ENCODE measurements at regions not wholly inside any gene's neighbourhood (a gene's known extent, or its start where the extent isn't known, plus 50 kb on each side); places are given as distances from the start of the nearest gene placed in this dataset.

GRCh38 chr16:49022351-49022963, 259.2 kb downstream of the CBLN1 start:
- no peak for DNase-seq

GRCh38 chr16:49021136-49021535, 260.5 kb downstream of the CBLN1 start:
- DNase-seq, result no peak

- no peak for DNase-seq
Observed at GRCh38 chr16:49020436-49020835, 261.2 kb downstream of the CBLN1 start.

GRCh38 chr16:49019831-49020230, 261.8 kb downstream of the CBLN1 start:
- DNase-seq, result peak; percentile 52

- no peak for DNase-seq
Observed at GRCh38 chr16:49019081-49019633, 262.5 kb downstream of the CBLN1 start.

- DNase-seq, result no peak
Observed at GRCh38 chr16:49018259-49018931, 263.2 kb downstream of the CBLN1 start.

- DNase-seq, result no peak
Observed at GRCh38 chr16:49017501-49017900, 264.1 kb downstream of the CBLN1 start.

- DNase-seq, result no peak
Observed at GRCh38 chr16:49016461-49016860, 265.2 kb downstream of the CBLN1 start.

GRCh38 chr16:49015225-49015592, 266.4 kb downstream of the CBLN1 start:
- DNase-seq, result peak; percentile 40

- no peak for DNase-seq
Observed at GRCh38 chr16:49014277-49015224, 267.1 kb downstream of the CBLN1 start.

GRCh38 chr16:49013727-49014080, 267.9 kb downstream of the CBLN1 start:
- no peak for DNase-seq

- DNase-seq, result no peak
Observed at GRCh38 chr16:49012961-49013726, 268.5 kb downstream of the CBLN1 start.

GRCh38 chr16:49011901-49012300, 269.7 kb downstream of the CBLN1 start:
- DNase-seq, result no peak

GRCh38 chr16:49010879-49011278, 270.8 kb downstream of the CBLN1 start:
- no peak for DNase-seq

GRCh38 chr16:49010396-49010795, 271.2 kb downstream of the CBLN1 start:
- no peak for DNase-seq

GRCh38 chr16:49009204-49009603, 272.4 kb downstream of the CBLN1 start:
- DNase-seq, result no peak

GRCh38 chr16:49003992-49004391, 277.6 kb downstream of the CBLN1 start:
- DNase-seq, result no peak

GRCh38 chr16:49003022-49003421, 278.6 kb downstream of the CBLN1 start:
- peak; percentile 81 for DNase-seq

GRCh38 chr16:49000594-49000993, 281.0 kb downstream of the CBLN1 start:
- peak; percentile 8 for DNase-seq

GRCh38 chr16:48999508-48999907, 282.1 kb downstream of the CBLN1 start:
- no peak for DNase-seq

- no peak for DNase-seq
Observed at GRCh38 chr16:48999044-48999443, 282.6 kb downstream of the CBLN1 start.

- DNase-seq, result no peak
Observed at GRCh38 chr16:48997946-48998345, 283.7 kb downstream of the CBLN1 start.

Measured in NCI-H1436 (cell line).